NCI-H1930 (cell line): ENCODE measurements at regions not wholly inside any gene's neighbourhood (a gene's known extent, or its start where the extent isn't known, plus 50 kb on each side); places are given as distances from the start of the nearest gene placed in this dataset.

Source experiments
- DNase-seq, 2 experiments: peaks; one replicate each; lab custom pipeline; 2025; lab: John Stamatoyannopoulos, UW

GRCh38 chr2:181836583-181836982 is 54.9 kb upstream of the ITPRID2 start:
- no peak for DNase-seq

GRCh38 chr2:181837563-181837962 is 54.0 kb upstream of the ITPRID2 start:
- DNase-seq: no peak

- DNase-seq: no peak
Measured at GRCh38 chr2:181839811-181840210, 51.7 kb upstream of the ITPRID2 start.

- DNase-seq: no peak
Measured at GRCh38 chr2:181841079-181841478, 50.5 kb upstream of the ITPRID2 start.
